K562 (cell line): ENCODE measurements at regions not wholly inside any gene's neighbourhood (a gene's known extent, or its start where the extent isn't known, plus 50 kb on each side); places are given as distances from the start of the nearest gene placed in this dataset.

Experiments used
- ATAC-seq: fragments of 200-7000 bp; cut with Tn5 transposase; 3 replicates; pipeline ENCODE4 v1.9.1; 2020; ENCODE audit warnings: moderate library complexity
- BruUV-seq: library from RNA; stranded (reverse); fragments of 400-500 nt; replicated peaks from 2 replicates; lab custom pipeline; 2021; lab: Mats Ljungman, UMichigan
- CTCF ChIA-PET: fragments of 300-600 bp; formaldehyde crosslinking; extraction: SDS; loops from one replicate; lab custom pipeline; 2021; ENCODE audit warnings: low intra/inter-chr PET ratio; lab: Yijun Ruan, JAX
- POLR2A ChIA-PET: fragments of 300-600, 350-650 bp; sonication (Branson Sonifier 250); formaldehyde crosslinking; extraction: SDS; loops from one replicate; lab custom pipeline; 2021; ENCODE audit warnings: antibody characterized with exemption, inconsistent platforms; lab: Yijun Ruan, JAX
- DNase-seq, 4 experiments: peaks; one replicate each; pipeline versions ENCODE4 v3.0.0 to v3.0.0-alpha.2; 2011 to 2018; ENCODE audit warnings: low spot score in 3 of 4, mixed read lengths in 3 of 4; ENCODE audit errors: extremely low read depth in 1 of 4
- FAIRE-seq: peaks from 2 replicates; lab custom pipeline; 2011; peaks lifted over from hg19 to GRCh38; lab: Jason Lieb, UNC
- H2AFZ ChIP-seq: 2 replicates; pipeline ENCODE4 v1.6.0; 2011; ENCODE audit warnings: low read depth, low read length, control low read depth, inconsistent platforms
- H3K27ac ChIP-seq: fragments of 200-600 bp; 3 replicates; pipeline ENCODE4 v1.8.0; 2011; ENCODE audit warnings: low read depth, mild to moderate bottlenecking, control low read depth, inconsistent platforms, low read length, moderate library complexity, mixed read lengths; ENCODE audit errors: extremely low read depth
- H3K27me3 ChIP-seq, 2 experiments: fragments of 300-600 bp in 1 of 2; 2 replicates in 1 of 2; 3 replicates in 1 of 2; pipeline versions ENCODE4 v1.6.0 to v1.8.0; 2011; ENCODE audit warnings: inconsistent platforms in 2 of 2, low read length in 2 of 2, mild to moderate bottlenecking in 1 of 2, mixed read lengths in 1 of 2, moderate library complexity in 1 of 2; ENCODE audit not compliant: control insufficient read depth in 2 of 2, insufficient read depth in 2 of 2
- H3K36me3 ChIP-seq: fragments of 300-600 bp; 3 replicates; pipeline ENCODE4 v1.8.0; 2011; ENCODE audit warnings: mild to moderate bottlenecking, low read length, inconsistent platforms; ENCODE audit not compliant: control insufficient read depth, insufficient read depth
- H3K4me1 ChIP-seq, 2 experiments: fragments of 200-600 bp in 1 of 2; replicated peaks in 1 of 2; 2 replicates in 1 of 2; 3 replicates in 1 of 2; pipeline versions ENCODE4 v1.5.1 to v1.8.0; 2011; ENCODE audit warnings: inconsistent platforms in 2 of 2, low read length in 2 of 2, mild to moderate bottlenecking in 1 of 2, mixed read lengths in 1 of 2, moderate library complexity in 1 of 2; ENCODE audit not compliant: control insufficient read depth in 2 of 2, insufficient read depth in 2 of 2
- H3K4me2 ChIP-seq: 2 replicates; pipeline ENCODE4 v1.6.1; 2011; ENCODE audit warnings: low read length, control low read depth, inconsistent platforms, mixed read lengths; ENCODE audit not compliant: insufficient read depth
- H3K4me3 ChIP-seq: fragments of 200-600 bp; sonication (generic), shearing (Covaris generic); 2 replicates; pipeline ENCODE4 v1.5.1; 2016; ENCODE audit warnings: control low read depth, inconsistent platforms
- H3K79me2 ChIP-seq: fragments of 200-600 bp; 3 replicates; pipeline ENCODE4 v1.8.0; 2011; ENCODE audit warnings: low read length, inconsistent platforms; ENCODE audit not compliant: control insufficient read depth, insufficient read depth
- H3K9ac ChIP-seq, 2 experiments: 2 replicates each; pipeline versions ENCODE4 v1.6.0 to v1.6.1; 2011; ENCODE audit warnings: low read depth in 2 of 2, low read length in 2 of 2, control low read depth in 1 of 2, inconsistent platforms in 1 of 2, mild to moderate bottlenecking in 1 of 2, mixed read lengths in 1 of 2; ENCODE audit not compliant: insufficient read depth in 1 of 2
- H3K9me1 ChIP-seq: one replicate; pipeline ENCODE4 v1.6.0; 2011; ENCODE audit warnings: inconsistent platforms, mild to moderate bottlenecking, low read length, moderate library complexity; ENCODE audit not compliant: control insufficient read depth, insufficient read depth
- H3K9me3 ChIP-seq: replicated peaks from 2 replicates; pipeline ENCODE4 v1.5.1; 2011; ENCODE audit warnings: low read depth, low read length, inconsistent platforms; ENCODE audit not compliant: control insufficient read depth, insufficient read depth
- H4K20me1 ChIP-seq: replicated peaks from 2 replicates; pipeline ENCODE4 v1.6.1; 2011; ENCODE audit warnings: low read length, inconsistent platforms, mixed read lengths; ENCODE audit not compliant: control insufficient read depth, insufficient read depth
- BCL6 ChIP-seq: fragments of 250-450 bp; sonication (Bioruptor Pico); IDR thresholded peaks from 2 replicates; pipeline ENCODE4 v1.4.0; 2020
- E2F1 ChIP-seq: sonication (generic); formaldehyde crosslinking; IDR thresholded peaks from 2 replicates; pipeline ENCODE4 v1.8.1; 2023; ENCODE audit warnings: mild to moderate bottlenecking, missing genetic modification reagents, moderate library complexity
- E4F1 ChIP-seq: fragments of 250-450 bp; sonication (Bioruptor Pico); IDR thresholded peaks from 2 replicates; pipeline ENCODE4 v1.5.0; 2021; ENCODE audit warnings: mild to moderate bottlenecking, borderline replicate concordance
- GATA2 ChIP-seq: sonication (generic); formaldehyde crosslinking; IDR thresholded peaks from 2 replicates; pipeline ENCODE4 v1.4.0; 2020; ENCODE audit warnings: mild to moderate bottlenecking, missing genetic modification reagents
- NFYB ChIP-seq: IDR thresholded peaks from 2 replicates; pipeline ENCODE4 v1.6.1; 2011; ENCODE audit warnings: mild to moderate bottlenecking, moderate library complexity; ENCODE audit not compliant: insufficient read length; ENCODE audit errors: extremely low read depth
- PTTG1 ChIP-seq: fragments of 450-650 bp; IDR thresholded peaks from 2 replicates; pipeline ENCODE4 v1.6.1; 2016; ENCODE audit warnings: low read depth, mild to moderate bottlenecking, missing genetic modification characterization, missing compliant biosample characterization
- RBM17 ChIP-seq: fragments of 200-400 bp; formaldehyde crosslinking; IDR thresholded peaks from 2 replicates; pipeline ENCODE4 v1.6.1; 2017; ENCODE audit warnings: low read depth, mild to moderate bottlenecking, low read length, borderline replicate concordance
- SFPQ ChIP-seq: fragments of 200-400 bp; formaldehyde crosslinking; IDR thresholded peaks from 2 replicates; pipeline ENCODE4 v1.6.1; 2017; ENCODE audit warnings: mild to moderate bottlenecking, low read depth, low read length, moderate library complexity
- SRSF3 ChIP-seq: fragments of 200-400 bp; formaldehyde crosslinking; IDR thresholded peaks from 2 replicates; pipeline ENCODE4 v1.6.1; 2016; ENCODE audit warnings: mild to moderate bottlenecking, low read length, moderate library complexity; ENCODE audit not compliant: insufficient read depth
- WHSC1 ChIP-seq: IDR thresholded peaks from one replicate; pipeline ENCODE4 v1.6.1; 2012; ENCODE audit warnings: low read length, control low read depth, inconsistent platforms
- WGBS: fragments of 100-300 bp; shearing (Covaris generic); methylation state at CpG from one replicate; pipeline ENCODE4 v1.1.6; 2016; ENCODE audit warnings: low coverage, mixed read lengths; ENCODE audit not compliant: insufficient coverage; ENCODE audit errors: missing lambda C conversion rate; 5-methylcytosine and 5-hydroxymethylcytosine counted together
- in situ Hi-C: fragments of 300-500 bp; cut with MboI; formaldehyde crosslinking; loops from 4 replicates; pipeline ENCODE4 v1.15.0; 2018; ENCODE audit warnings: inconsistent platforms, mixed read lengths
- intact Hi-C: fragments of 100-400 bp; cut with micrococcal nuclease; formaldehyde crosslinking; loops from 2 replicates; pipeline ENCODE4 v1.14.2; 2022

GRCh38 chr4:181204109-181204508 lies 1039.1 kb upstream of the TENM3 start:
- Histone ChIP-seq H3K27me3 (no peaks in the 10 kb centered on the region), H3K36me3 (no peaks in the 10 kb centered on the region), H4K20me1 (no peaks in the 10 kb centered on the region), H3K79me2 (no peaks in the 10 kb centered on the region), H2AFZ (no peak overlapping the region), H3K27ac (no peak overlapping the region), H3K9ac (no peak overlapping the region), H3K9me3 (no peaks in the 10 kb centered on the region), H3K4me1 (no peaks in the 10 kb centered on the region), H3K4me2 (no peak overlapping the region), H3K9me1 (no peaks in the 10 kb centered on the region), H3K4me3 (no peak overlapping the region)
- DNase-seq (no peak), FAIRE-seq (no peak), ATAC-seq (no peak)
- ChIA-PET CTCF (no interaction called here), POLR2A (no interaction called here)
- WGBS, result 0% methylated on average over 4 of the region's 4 CpGs
- intact Hi-C loops (no loop called here), in situ Hi-C loops (no loop called here)
- no TSS peak for BruUV-seq
- no peak for TF ChIP-seq RBM17
- no peak for TF ChIP-seq SFPQ
- TF ChIP-seq WHSC1, result no peak
- no peak for TF ChIP-seq GATA2
- TF ChIP-seq SRSF3, result no peak

- H3K9me1 ChIP-seq, result no peaks in the 10 kb centered on the region
- ATAC-seq (no peak), FAIRE-seq (no peak), DNase-seq (no peak)
- H3K27ac ChIP-seq, result no peak overlapping the region
- H3K4me3 ChIP-seq, result no peak overlapping the region
- H3K4me1 ChIP-seq, result no peaks in the 10 kb centered on the region
- WGBS, result 0% methylated on average over 1 of the region's 2 CpGs
- POLR2A ChIA-PET, result no interaction called here
- H3K36me3 ChIP-seq, result no peaks in the 10 kb centered on the region
- no peak overlapping the region for H3K9ac ChIP-seq
- intact Hi-C loops, result no loop called here
- CTCF ChIA-PET, result no interaction called here
- no TSS peak for BruUV-seq
- no peaks in the 10 kb centered on the region for H3K9me3 ChIP-seq
- no peaks in the 10 kb centered on the region for H4K20me1 ChIP-seq
- no peaks in the 10 kb centered on the region for H3K27me3 ChIP-seq
- in situ Hi-C loops, result no loop called here
- H2AFZ ChIP-seq, result no peak overlapping the region
- H3K79me2 ChIP-seq, result no peaks in the 10 kb centered on the region
- no peak overlapping the region for H3K4me2 ChIP-seq
- TF ChIP-seq BCL6 (no peak), NFYB (no peak), E4F1 (CRISPR knock-in tag) (no peak), PTTG1 (no peak), E2F1 (CRISPR knock-in tag) (no peak)
These were observed 1029.7 kb upstream of the TENM3 start for GRCh38 chr4:181213551-181213950.
